A673 (cell line): ENCODE measurements at regions not wholly inside any gene's neighbourhood (a gene's known extent, or its start where the extent isn't known, plus 50 kb on each side); places are given as distances from the start of the nearest gene placed in this dataset.

Experiments used
- EZH2 ChIP-seq: fragments of 200-600 bp; sonication (generic); IDR thresholded peaks from 2 replicates; pipeline ENCODE4 v1.6.1; 2017; ENCODE audit warnings: borderline replicate concordance, low read depth, mild to moderate bottlenecking, mixed read lengths, antibody characterized with exemption, low read length; ENCODE audit not compliant: poor library complexity, severe bottlenecking
- TF ChIP-seq, protein P1 (sequence below): fragments of 300-800, 200-600 bp; sonication (generic); conservative IDR thresholded peaks from 2 replicates; pipeline ENCODE4 v1.5.1; 2017; ENCODE audit warnings: low read depth, mild to moderate bottlenecking, antibody characterized with exemption, low read length, moderate library complexity, mixed read lengths

DNA sequence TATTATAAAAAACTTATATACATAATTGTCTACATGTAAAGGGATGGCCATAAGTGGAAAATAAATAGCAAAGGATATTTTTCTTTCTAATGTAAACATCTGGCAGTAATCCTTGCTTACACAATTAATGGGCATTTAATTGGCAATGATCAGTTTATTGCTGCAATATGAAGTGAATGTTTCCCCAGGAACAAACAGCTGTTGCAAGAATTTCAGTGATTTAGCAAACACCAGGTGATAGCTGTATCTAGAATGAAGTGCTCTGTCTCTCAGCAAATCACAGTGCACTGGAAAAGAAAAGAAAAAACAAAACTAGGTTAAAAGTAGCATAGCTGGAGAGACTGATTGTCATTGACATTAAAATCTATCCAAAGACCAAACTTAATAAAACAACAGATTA is 594.5 kb upstream of the ARRDC3 start:
- TF ChIP-seq, protein P1, sequence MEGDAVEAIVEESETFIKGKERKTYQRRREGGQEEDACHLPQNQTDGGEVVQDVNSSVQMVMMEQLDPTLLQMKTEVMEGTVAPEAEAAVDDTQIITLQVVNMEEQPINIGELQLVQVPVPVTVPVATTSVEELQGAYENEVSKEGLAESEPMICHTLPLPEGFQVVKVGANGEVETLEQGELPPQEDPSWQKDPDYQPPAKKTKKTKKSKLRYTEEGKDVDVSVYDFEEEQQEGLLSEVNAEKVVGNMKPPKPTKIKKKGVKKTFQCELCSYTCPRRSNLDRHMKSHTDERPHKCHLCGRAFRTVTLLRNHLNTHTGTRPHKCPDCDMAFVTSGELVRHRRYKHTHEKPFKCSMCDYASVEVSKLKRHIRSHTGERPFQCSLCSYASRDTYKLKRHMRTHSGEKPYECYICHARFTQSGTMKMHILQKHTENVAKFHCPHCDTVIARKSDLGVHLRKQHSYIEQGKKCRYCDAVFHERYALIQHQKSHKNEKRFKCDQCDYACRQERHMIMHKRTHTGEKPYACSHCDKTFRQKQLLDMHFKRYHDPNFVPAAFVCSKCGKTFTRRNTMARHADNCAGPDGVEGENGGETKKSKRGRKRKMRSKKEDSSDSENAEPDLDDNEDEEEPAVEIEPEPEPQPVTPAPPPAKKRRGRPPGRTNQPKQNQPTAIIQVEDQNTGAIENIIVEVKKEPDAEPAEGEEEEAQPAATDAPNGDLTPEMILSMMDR: no peak
- no peak for TF ChIP-seq EZH2
